ENCODE measurements at regions not wholly inside any gene's neighbourhood (a gene's known extent, or its start where the extent isn't known, plus 50 kb on each side); places are given as distances from the start of the nearest gene placed in this dataset.

GRCh38 chr3:181252631-181253030 is 263.1 kb upstream of the DNAJC19 start:
- no peak for TF ChIP-seq POLR2AphosphoS5 (IDR thresholded peaks at IDR 0.05; ENCODE audit: low read depth, low read length)
- TF ChIP-seq FOXP2 (optimal IDR thresholded peaks at IDR 0.05; ENCODE audit: borderline replicate concordance, extremely low read depth, extremely low read length, insufficient read depth): no peak
- no peak for TF ChIP-seq SIN3A (IDR thresholded peaks at IDR 0.05; ENCODE audit: borderline replicate concordance, insufficient read depth, low read length)
- TF ChIP-seq, protein P1, sequence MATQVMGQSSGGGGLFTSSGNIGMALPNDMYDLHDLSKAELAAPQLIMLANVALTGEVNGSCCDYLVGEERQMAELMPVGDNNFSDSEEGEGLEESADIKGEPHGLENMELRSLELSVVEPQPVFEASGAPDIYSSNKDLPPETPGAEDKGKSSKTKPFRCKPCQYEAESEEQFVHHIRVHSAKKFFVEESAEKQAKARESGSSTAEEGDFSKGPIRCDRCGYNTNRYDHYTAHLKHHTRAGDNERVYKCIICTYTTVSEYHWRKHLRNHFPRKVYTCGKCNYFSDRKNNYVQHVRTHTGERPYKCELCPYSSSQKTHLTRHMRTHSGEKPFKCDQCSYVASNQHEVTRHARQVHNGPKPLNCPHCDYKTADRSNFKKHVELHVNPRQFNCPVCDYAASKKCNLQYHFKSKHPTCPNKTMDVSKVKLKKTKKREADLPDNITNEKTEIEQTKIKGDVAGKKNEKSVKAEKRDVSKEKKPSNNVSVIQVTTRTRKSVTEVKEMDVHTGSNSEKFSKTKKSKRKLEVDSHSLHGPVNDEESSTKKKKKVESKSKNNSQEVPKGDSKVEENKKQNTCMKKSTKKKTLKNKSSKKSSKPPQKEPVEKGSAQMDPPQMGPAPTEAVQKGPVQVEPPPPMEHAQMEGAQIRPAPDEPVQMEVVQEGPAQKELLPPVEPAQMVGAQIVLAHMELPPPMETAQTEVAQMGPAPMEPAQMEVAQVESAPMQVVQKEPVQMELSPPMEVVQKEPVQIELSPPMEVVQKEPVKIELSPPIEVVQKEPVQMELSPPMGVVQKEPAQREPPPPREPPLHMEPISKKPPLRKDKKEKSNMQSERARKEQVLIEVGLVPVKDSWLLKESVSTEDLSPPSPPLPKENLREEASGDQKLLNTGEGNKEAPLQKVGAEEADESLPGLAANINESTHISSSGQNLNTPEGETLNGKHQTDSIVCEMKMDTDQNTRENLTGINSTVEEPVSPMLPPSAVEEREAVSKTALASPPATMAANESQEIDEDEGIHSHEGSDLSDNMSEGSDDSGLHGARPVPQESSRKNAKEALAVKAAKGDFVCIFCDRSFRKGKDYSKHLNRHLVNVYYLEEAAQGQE (IDR thresholded peaks at IDR 0.05; ENCODE audit: insufficient read depth in 1 of 2, low read depth in 2 of 2, low read length in 2 of 2): no peak

- TF ChIP-seq, protein P1 (IDR thresholded peaks at IDR 0.05; ENCODE audit: insufficient read depth in 1 of 2, low read depth in 2 of 2, low read length in 2 of 2): no peak
- TF ChIP-seq POLR2AphosphoS5 (IDR thresholded peaks at IDR 0.05; ENCODE audit: low read depth, low read length) (no peak), TAF1 (IDR thresholded peaks at IDR 0.05; ENCODE audit: borderline replicate concordance, insufficient read depth, low read length) (no peak), SIN3A (IDR thresholded peaks at IDR 0.05; ENCODE audit: borderline replicate concordance, insufficient read depth, low read length) (no peak), FOXP2 (optimal IDR thresholded peaks at IDR 0.05; ENCODE audit: borderline replicate concordance, extremely low read depth, extremely low read length, insufficient read depth) (no peak)
Observed at GRCh38 chr3:181250714-181251113, 261.2 kb upstream of the DNAJC19 start.

GRCh38 chr3:181239441-181239840 is 249.9 kb upstream of the DNAJC19 start:
- no peak for TF ChIP-seq SIN3A (IDR thresholded peaks at IDR 0.05; ENCODE audit: borderline replicate concordance, insufficient read depth, low read length)
- no peak for TF ChIP-seq POLR2AphosphoS5 (IDR thresholded peaks at IDR 0.05; ENCODE audit: low read depth, low read length)

DNA sequence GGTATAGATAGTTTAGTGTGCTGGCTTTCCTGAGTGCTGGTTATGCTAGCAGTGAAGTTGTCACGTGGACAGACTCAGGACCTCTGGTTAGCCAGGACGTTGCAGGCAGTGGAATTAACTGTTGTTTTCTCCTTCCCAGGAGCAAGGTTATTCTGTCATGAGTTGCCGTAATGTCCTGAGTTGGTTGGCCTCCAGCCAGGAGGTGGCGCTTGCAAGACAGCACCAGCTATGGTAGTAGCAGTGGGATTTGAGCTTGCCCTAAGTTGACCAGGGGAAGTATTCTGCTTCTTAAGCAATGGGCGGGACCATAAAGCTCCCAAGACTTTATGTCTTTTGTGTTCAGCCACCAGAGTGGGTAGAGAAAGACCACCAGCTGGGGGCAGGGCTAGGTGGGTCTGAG is 240.7 kb upstream of the DNAJC19 start:
- TF ChIP-seq SIN3A (IDR thresholded peaks at IDR 0.05; ENCODE audit: borderline replicate concordance, insufficient read depth, low read length) (no peak), FOXP2 (optimal IDR thresholded peaks at IDR 0.05; ENCODE audit: borderline replicate concordance, extremely low read depth, extremely low read length, insufficient read depth) (no peak), POLR2AphosphoS5 (IDR thresholded peaks at IDR 0.05; ENCODE audit: low read depth, low read length) (no peak), TAF1 (IDR thresholded peaks at IDR 0.05; ENCODE audit: borderline replicate concordance, insufficient read depth, low read length) (no peak)
- TF ChIP-seq, protein P1 (IDR thresholded peaks at IDR 0.05; ENCODE audit: insufficient read depth in 1 of 2, low read depth in 2 of 2, low read length in 2 of 2): no peak

DNA sequence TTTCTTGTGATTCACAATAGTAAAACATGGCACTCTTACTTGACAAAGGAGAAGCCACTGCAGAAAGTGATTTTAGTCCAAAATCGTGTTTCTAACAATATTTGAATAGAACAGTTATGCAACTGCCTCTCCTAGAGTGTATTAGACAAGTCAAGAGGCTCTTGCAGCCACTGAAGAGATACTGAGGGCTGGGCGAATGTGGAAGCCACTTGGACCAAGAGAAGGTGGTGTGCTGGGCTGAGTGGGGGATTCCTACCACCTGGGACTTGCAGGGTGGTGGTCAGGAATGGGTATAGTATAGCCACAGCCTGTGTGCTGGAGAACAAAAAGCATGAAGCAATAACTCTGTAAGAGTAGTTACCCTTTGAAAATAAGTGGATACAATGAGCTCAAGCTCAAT is 223.8 kb upstream of the DNAJC19 start:
- TF ChIP-seq TAF1 (IDR thresholded peaks at IDR 0.05; ENCODE audit: borderline replicate concordance, insufficient read depth, low read length) (no peak), FOXP2 (optimal IDR thresholded peaks at IDR 0.05; ENCODE audit: borderline replicate concordance, extremely low read depth, extremely low read length, insufficient read depth) (no peak), SIN3A (IDR thresholded peaks at IDR 0.05; ENCODE audit: borderline replicate concordance, insufficient read depth, low read length) (no peak), POLR2AphosphoS5 (IDR thresholded peaks at IDR 0.05; ENCODE audit: low read depth, low read length) (no peak)
- TF ChIP-seq, protein P1 (IDR thresholded peaks at IDR 0.05; ENCODE audit: insufficient read depth in 1 of 2, low read depth in 2 of 2, low read length in 2 of 2): no peak

All from PFSK-1 (cell line).